ENCODE measurements at regions not wholly inside any gene's neighbourhood (a gene's known extent, or its start where the extent isn't known, plus 50 kb on each side); places are given as distances from the start of the nearest gene placed in this dataset.
"Not testable (repeated sequence)": the region's sequence is repeated elsewhere in the genome, so short reads cannot be mapped to it uniquely, and the experiment has no call there.

DNA sequence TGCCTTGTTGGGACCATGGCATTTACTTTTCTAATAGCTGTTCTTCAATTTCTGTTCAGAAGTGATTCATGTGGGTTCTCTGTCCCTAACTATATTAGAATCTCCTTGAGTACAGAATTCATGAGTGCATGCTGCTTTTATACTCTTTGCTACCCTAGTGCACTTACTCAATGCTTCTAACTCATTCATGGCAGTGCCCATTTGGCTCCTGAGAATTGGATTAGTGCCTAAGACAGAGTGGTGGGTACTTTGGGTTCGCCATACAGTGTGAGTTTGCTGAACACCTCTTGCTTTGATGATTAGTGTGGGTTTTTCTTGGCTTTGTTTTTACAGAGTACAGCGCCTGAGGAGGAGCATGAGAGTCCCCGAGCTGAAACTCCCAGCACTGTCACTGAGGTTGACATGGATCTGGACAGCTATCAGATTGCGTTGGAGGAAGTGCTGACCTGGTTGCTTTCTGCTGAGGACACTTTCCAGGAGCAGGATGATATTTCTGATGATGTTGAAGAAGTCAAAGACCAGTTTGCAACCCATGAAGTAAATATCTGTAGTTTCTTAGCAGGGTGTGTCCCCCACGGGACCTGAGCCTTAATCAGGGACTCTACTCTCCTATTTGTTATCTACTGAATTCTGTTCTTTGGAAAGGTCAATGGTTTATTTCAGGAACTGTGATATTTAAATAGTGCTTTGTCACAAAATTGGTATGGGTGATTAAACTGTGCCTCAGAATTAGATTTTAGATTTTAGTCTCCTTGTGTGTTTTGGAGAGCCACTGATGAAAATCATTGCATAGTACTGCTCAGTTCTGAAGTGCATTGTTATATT, 150.7 kb downstream of the UTRN start:
- no peak for ATAC-seq

GRCh38 chr6:144437105-144437504, 152.0 kb downstream of the UTRN start:
- ATAC-seq: no peak

GRCh38 chr6:144438103-144438502, 153.0 kb downstream of the UTRN start:
- ATAC-seq: no peak

DNA sequence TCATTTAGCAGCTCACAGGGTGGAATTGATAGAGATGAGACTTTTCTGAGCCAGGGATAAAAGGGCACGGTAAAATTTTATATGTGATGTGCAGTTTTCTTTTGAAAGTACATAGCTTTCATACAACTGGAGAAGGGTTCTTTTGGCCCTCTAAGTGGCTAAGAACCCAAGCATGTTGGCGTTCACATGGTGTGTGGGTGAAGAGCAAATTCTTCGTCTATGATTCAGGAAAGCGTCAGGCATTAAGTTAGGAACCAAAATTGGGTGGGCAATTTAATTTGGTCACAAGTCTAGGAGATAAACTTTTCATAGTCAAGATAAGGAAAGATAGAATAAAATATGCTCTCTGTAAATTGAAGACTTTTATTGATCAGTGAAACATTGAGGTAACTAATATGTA, 153.9 kb downstream of the UTRN start:
- ATAC-seq: no peak

- ATAC-seq: not testable (repeated sequence)
Observed at GRCh38 chr6:144441801-144442200, 156.7 kb downstream of the UTRN start.

DNA sequence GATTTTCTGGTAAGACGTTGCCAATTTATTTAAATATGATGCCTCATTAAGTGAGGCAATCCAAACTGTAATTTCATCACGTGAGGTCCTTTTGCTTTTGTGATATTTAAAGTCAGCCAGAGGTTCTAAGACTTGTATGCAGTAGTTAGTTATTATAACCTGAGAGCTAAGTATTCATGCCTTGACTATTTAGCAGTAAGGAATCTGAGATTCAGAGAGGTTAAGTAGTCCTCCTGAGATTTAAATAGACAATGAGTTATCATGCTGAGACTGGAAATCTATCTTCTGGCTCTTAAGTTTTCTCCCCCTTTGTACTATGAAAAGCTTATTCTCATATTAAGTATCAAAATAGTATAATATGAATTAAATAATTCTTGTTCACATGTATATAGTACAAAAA, 158.0 kb downstream of the UTRN start:
- ATAC-seq: no peak

DNA sequence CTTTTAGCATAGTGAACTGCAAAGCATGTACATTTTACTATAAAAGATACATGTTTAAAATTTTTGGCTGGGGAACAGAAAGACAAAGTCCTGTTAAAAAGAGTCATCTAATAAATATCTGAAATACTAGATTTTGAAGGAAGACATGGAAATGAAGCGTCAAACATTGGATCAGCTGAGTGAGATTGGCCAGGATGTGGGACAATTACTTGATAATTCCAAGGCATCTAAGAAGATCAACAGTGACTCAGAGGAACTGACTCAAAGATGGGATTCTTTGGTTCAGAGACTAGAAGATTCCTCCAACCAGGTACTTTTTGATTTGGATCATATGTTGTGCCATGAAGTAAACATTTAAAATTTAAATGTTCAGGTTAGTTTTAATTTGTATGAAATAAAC, 162.3 kb downstream of the UTRN start:
- ATAC-seq: no peak

DNA sequence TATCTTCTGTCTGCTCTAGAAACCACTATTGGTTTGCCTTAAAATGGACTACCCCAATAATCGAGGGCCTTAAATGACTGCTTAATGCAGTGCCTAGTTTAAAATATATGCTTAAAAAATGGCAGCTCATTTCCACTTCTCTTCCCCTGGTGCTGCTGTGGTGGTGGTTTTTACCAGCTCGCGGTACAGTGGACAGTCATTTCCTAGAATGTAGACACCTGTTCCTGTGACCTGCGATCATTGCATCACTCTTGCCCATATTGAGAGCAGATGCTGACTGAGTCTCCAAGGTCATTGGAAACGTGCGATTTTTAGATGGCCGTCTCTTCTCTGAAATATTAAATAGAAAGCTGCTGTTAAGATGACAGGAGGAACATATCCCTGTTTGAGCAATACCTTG, 164.1 kb downstream of the UTRN start:
- ATAC-seq: no peak

DNA sequence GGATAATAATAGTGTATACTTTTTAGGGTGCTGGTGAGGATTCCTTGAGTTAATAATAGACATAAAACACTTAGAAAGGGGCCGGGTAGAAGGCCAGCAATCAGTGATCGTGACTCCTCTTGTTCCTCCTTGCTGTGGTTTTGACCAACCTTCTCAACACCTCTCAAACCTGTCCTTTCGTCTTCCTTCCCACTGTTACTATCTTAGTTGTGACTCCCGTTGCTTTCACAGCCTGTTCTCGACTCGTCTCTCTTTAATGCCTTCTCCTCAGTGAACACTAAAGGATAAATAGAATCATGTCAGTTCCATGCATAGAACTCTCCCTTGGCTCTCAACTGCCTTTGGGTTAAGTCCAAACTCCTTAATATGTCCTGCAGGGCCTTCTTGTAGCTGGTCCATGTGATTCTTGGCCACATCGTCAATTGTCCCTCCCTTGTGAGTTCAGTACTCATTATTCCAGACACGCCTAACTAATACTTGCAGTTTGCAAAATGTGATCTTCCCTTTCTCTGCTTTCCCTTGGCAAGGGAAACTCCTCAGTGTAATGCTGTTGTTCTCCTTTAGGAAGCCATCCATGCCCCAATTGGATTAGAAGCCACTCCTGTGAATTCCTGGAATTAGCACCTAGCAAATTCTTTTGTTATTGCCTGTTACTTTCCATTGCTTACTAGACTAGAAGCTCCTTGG, 164.9 kb downstream of the UTRN start:
- no peak for ATAC-seq

- no peak for ATAC-seq
Observed at GRCh38 chr6:144460327-144461095, 175.4 kb downstream of the UTRN start.

DNA sequence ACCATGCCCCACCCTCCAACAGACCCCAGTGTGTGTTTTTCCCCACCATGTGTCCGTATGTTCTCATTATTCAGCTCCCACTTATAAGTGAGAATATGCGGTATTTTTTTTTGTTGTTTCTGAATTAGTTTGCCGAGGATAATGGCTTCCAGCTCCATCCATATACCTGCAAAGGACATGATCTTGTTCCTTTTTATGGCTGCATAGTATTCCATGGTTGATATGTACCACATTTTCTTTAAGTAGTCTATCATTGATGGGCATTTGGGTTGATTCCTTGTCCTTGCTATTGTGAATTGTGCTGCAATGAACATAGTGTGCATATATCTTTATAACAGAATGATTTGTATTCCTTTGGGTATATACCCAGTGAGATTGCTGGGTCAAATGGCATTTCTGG, 176.9 kb downstream of the UTRN start:
- no peak for ATAC-seq

DNA sequence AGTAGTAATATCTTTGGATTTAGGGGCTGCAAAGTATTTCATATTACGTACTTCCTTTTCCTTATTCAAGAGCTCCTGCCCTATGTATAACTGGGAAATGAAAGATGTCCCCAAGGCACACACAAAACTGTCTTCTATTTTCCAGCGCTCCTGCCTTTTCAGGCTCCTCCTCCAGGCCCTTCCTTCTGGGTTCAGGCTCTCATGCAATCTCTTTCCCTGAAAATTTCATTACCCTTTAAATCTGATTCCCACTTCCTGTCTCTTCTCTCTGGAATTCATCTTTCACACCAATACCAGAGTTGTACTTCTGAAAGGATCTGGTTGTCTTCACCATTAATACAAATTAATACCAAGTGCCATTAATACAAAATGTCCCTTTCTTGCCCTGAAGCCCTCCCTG, 181.6 kb downstream of the UTRN start:
- ATAC-seq: no peak

DNA sequence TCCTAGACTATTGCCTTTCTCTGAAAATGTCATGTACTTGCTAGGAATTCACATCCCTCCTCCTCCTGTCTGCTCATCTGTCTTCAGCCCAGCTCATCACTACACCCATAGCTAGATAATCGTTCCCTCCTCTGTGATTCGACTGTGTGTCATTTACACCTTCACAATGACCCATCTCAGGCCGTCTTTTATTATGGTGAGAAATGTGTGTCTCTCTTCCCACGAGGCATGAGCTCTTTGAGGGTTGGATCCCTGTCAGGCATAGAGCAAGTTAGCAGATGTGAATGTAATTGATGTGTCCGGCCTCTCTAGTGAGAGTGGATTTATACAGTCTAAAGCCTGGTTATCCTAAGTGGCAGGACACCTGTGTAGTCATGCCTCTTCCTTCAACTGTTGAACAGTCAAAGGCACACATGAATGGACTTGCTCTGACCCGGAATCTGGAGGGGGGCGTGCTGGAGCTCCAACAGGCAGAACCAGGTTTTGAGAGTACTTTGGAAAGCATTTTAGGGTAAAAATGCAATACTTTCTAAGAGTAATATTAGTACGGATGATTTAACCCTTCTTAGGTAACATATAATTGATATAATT, 182.1 kb downstream of the UTRN start:
- peak; percentile 63 for ATAC-seq

DNA sequence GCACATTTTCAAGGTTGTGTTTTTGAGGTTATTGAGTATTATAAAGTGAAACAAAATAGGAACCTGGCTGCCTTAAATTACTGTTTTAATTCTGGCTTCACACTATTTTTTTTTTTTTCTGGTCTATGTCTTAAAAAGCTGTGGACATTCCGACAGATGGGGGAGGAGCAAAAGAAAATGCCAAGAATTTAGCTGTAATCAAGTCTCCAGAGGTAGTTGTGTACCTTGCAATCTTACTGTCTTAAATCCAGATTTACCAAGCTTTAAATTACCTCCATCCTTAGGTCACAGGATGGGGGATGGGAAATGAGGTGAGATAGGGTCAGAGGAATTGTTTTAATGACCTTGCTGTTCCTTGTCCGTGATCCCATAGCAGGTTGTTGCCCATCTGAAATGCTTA, 182.8 kb downstream of the UTRN start:
- no peak for ATAC-seq

DNA sequence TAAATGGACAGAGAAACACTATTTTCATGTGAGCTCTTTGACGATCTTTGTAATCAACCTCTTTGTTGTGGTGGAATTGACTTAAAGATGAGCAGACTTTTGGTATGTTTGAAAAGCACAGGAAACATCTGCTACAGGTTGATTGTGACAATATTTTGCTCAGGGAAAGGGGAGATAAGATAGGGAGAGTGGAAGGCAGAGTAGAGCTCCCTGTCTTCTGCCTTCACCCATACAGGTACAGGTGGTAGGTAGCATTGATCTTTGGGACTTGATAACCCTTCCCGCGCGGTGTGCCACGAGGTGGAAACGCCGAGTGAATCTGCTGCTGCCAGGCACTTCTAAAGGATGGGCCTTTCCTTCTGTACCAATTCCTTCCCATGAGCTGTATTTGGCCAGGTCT, 183.6 kb downstream of the UTRN start:
- ATAC-seq: no peak

- no peak for ATAC-seq
Observed at GRCh38 chr6:144469144-144469575, 184.0 kb downstream of the UTRN start.

DNA sequence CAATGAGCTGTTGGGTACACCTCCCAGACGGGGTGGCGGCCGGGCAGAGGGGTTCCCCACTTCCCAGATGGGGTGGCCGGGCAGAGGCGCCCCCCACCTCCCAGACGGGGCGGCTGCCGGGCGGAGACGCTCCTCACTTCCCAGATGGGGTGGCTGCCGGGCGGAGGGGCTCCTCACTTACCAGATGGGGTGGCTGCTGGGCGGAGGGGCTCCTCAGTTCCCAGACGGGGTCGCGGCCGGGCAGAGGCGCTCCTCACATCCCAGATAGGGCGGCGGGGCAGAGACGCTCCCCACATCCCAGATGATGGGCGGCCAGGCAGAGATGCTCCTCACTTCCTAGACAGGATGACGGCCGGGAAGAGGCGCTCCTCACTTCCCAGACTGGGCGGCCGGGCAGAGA, 185.1 kb downstream of the UTRN start:
- not testable (repeated sequence) for ATAC-seq

DNA sequence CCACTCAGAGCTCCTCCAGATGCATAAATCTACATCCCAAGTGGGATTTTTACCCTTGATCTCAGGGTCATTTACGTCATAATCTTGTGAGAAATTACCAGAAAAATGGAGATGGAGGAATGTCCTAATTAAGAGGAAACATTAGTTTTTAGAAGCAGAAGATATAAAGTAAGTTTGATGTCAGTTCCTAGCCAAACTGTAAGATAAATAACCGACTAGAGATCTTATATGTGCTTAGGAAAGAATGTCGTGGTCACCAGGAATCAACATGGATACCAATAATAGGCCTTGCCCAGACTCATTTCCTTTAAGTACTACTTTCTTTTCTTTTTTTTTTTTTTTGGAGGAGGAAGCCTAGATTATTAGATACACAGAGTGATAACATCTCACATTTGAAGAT, 186.9 kb downstream of the UTRN start:
- ATAC-seq: no peak

DNA sequence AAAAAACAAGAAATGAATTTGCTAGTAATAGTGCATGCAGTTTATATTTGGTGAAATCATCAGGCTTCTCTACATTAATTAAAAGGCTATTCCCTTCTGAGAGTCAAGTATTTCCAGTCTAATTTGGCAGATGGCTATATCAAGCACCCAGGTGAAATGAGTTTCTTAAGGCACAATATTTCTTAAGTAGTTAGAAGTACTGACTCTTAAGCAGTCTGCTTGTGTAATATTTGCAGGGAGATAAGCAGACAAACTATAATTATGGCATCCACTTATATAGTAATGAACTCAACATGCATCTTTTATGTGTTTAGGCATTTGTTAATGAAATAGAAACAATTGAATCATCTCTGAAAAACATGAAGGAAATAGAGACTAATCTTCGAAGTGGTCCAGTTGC, 189.2 kb downstream of the UTRN start:
- no peak for ATAC-seq

DNA sequence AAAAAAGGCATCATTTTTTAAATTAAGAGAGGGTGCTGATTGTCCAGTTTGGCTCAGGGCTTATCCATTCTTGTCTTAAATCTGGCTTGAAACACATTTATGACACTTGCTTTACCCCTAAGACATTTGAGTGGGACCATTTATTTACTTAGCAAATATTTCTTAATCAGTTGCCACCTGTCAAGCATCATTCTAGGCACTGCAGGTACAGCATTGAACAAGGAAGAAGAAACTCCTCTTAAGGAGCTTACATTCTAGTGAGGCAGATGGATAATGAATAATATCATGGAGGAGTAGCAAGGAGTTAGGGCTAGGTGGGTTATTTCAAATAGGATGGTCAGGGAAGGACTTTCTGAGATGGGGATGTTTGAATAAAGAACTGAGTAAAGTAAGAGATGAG, 189.8 kb downstream of the UTRN start:
- no peak for ATAC-seq

- ATAC-seq: no peak
Observed at GRCh38 chr6:144475411-144475810, 190.3 kb downstream of the UTRN start.

DNA sequence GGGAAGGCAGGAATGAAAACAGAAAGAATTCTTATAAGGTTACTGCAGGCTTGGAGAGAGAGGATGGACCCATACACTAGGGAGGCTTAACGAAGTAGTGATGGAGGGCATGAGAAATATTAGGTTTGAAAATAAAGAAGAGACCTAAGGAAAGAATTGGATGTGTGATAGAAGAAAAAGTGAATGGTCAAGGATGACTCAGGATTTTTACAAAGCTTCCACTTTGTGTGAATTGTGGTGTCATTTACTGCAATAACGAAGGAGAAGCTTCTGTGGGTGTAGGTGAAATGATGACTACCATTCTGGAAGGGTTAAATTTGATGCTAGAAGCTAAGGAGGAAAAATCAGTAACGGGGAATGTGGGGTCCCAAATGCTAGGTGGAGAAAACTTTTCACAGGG, 191.2 kb downstream of the UTRN start:
- ATAC-seq: no peak

DNA sequence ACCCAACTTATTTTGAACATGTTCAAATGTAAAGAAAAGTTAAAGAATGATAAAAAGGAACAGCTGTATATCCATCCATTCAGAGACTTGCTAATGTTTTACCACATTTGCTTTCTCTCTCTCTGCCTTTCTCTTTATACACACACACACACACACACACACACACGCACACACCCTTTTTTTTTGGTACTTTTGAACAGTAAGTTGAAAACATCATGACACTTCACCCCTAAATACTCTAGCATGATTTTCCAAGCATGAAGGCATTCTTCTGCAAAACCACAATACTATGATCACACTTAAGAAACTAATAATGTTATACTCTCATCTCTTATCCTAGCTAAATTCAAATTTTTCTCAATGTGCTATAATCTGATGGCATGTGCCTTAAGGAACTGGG, 192.3 kb downstream of the UTRN start:
- ATAC-seq: no peak
